ENCODE measurements at regions not wholly inside any gene's neighbourhood (a gene's known extent, or its start where the extent isn't known, plus 50 kb on each side); places are given as distances from the start of the nearest gene placed in this dataset.

DNA sequence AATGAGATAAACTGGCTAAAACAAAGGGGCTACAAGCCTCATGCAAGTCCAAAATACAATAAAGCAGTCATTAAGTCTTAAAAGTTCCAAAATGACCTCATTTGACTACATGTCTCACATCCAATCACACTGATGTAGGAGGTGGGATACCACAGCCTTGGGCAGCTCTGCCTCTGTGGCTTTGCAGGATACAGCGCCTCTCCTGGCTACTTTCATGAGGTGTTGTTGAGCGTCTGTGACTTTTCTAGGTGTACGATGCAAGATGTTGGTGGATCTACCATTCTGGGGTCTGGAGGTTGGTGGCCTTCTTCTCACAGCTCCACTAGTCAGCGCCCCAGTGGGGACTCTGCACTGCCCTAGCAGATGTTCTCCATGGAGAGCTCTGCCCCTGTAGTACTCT is 944.9 kb downstream of the TECRL start:
- DNase-seq (ENCODE audit: low spot score): no peak

- DNase-seq (ENCODE audit: low spot score): no peak
Measured at GRCh38 chr4:63460075-63460474, 949.2 kb downstream of the TECRL start.

GRCh38 chr4:63459329-63459728 is 949.9 kb downstream of the TECRL start:
- no peak for DNase-seq (ENCODE audit: low spot score)

GRCh38 chr4:63458010-63458409 is 951.2 kb downstream of the TECRL start:
- DNase-seq (ENCODE audit: low spot score): no peak

DNA sequence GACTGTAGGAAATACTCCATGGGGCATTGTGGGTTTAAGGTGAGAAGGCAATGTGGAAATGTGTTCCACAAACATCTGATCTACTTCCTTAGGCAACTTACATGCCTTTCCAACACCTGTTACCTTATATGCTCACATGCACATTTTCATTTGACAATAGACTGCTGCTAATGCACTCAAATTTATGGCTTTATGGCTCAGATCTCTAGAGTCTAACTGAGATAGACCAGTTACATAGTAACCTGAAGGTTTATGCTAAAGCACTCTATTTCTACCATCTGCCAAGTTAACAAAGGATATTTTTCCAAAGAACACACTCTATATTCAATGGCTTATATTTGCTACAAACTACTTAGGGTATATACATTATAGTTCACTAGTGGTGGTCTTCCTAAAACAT is 969.0 kb downstream of the TECRL start:
- DNase-seq (ENCODE audit: low spot score): no peak

GRCh38 chr4:63430105-63430504 is 979.1 kb downstream of the TECRL start:
- no peak for DNase-seq (ENCODE audit: low spot score)

- no peak for DNase-seq (ENCODE audit: low spot score)
Measured at GRCh38 chr4:63396269-63396668, 1013.0 kb downstream of the TECRL start.

GRCh38 chr4:63393544-63393943 is 1015.7 kb downstream of the TECRL start:
- DNase-seq (ENCODE audit: low spot score): no peak

GRCh38 chr4:63379750-63380522 is 1029.3 kb downstream of the TECRL start:
- DNase-seq (ENCODE audit: low spot score): no peak

- no peak for DNase-seq (ENCODE audit: low spot score)
Measured at GRCh38 chr4:63371001-63371400, 1038.2 kb downstream of the TECRL start.

DNA sequence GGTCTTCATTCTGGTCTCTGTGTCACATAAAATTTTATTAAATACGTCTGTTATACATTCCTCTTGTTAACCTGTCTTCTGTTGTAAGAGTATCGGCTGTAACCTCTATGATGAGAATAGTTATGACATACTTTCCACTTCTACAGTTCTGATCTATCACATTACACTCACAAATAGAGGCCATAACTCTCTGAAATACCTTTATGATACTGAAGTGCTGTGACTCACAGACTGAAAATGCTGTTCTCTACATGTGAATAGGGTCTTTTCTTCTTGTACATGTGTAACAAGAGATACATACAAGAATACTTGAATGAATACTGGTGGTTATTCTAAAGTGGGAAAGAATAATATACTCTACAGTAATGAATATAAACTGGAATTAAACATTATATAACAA is 1047.6 kb downstream of the TECRL start:
- no peak for DNase-seq (ENCODE audit: low spot score)

- no peak for DNase-seq (ENCODE audit: low spot score)
Measured at GRCh38 chr4:63361066-63361465, 1048.2 kb downstream of the TECRL start.

GRCh38 chr4:63349674-63350025 is 1059.6 kb downstream of the TECRL start:
- no peak for DNase-seq (ENCODE audit: low spot score)

GRCh38 chr4:63348735-63349673 is 1060.2 kb downstream of the TECRL start:
- no peak for DNase-seq (ENCODE audit: low spot score)

DNA sequence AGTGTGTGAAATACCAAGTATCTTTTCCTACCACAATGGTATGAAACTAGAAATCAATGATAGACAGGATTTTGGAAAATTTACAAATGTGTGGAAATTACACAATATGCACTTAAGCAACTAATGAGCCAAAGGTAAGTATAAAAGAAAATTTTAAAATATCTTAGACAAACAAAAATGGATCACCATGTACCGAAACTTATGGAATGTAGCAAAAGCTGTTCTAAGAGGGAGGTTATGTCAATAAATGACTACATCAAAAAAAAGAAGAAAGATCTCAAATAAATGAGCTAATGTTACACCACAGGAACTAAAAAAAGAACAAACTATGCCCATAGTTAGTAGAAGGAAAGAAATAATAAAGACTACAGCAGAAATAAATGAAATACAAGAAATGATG is 1084.1 kb downstream of the TECRL start:
- no peak for DNase-seq (ENCODE audit: low spot score)

GRCh38 chr4:63316633-63317032 is 1092.6 kb downstream of the TECRL start:
- DNase-seq (ENCODE audit: low spot score): no peak

DNA sequence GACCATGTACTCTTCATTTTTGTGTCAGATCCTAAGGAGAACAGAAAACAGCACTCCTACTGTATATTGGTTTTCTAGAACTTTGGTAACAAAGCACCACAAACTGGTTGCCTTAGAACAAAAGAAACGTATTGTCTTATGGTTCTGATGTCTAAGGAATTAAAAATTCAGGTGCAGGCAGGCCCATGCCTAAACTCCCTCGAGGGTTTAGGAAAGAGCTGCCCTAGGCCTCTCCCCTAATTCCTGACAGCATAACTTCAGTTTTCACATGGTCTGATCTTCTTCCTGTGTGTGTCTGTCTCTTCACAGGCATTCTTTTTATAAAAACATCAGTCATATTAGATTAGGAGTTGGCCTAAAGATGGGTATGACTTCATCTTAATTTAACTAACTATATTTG is 1093.6 kb downstream of the TECRL start:
- no peak for DNase-seq (ENCODE audit: low spot score)

- no peak for DNase-seq (ENCODE audit: low spot score)
Measured at GRCh38 chr4:63308697-63309096, 1100.6 kb downstream of the TECRL start.

GRCh38 chr4:63302792-63303191 is 1106.5 kb downstream of the TECRL start:
- DNase-seq (ENCODE audit: low spot score): no peak

- DNase-seq (ENCODE audit: low spot score): no peak
Measured at GRCh38 chr4:63302078-63302477, 1107.2 kb downstream of the TECRL start.

- DNase-seq (ENCODE audit: low spot score): no peak
Measured at GRCh38 chr4:63296773-63297172, 1112.5 kb downstream of the TECRL start.

GRCh38 chr4:63275491-63275890 is 1133.8 kb downstream of the TECRL start:
- DNase-seq (ENCODE audit: low spot score): no peak

DNA sequence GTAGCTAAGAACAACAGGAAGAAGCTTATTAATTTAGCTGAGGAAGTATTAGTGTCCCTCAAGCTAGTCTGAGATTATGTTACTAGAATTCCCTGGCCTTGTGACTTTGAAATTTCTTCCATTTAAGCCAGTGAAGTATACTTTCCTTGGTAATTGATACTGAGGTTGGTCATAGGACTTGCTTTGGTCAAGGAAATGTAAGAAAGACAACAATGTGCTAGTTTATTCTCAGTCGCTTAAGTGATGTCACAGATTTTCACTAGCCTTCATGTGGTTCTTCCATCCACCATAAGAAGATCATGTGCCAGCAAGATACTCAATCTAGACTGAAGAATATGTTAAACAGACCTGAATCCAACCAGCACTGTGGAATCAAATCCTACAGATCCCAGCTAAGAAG is 1140.1 kb downstream of the TECRL start:
- no peak for DNase-seq (ENCODE audit: low spot score)

All from HuH-7 (cell line).